ENCODE measurements at regions not wholly inside any gene's neighbourhood (a gene's known extent, or its start where the extent isn't known, plus 50 kb on each side); places are given as distances from the start of the nearest gene placed in this dataset.
"Not testable (repeated sequence)": the region's sequence is repeated elsewhere in the genome, so short reads cannot be mapped to it uniquely, and the experiment has no call there.

- no peaks in the 10 kb centered on the region for H3K27me3 ChIP-seq (ENCODE audit: low read depth, low read length)
- no peak overlapping the region for H3K4me3 ChIP-seq (ENCODE audit: low read depth in 1 of 2, low read length in 2 of 2)
- H3K9me3 ChIP-seq (ENCODE audit: control insufficient read depth in 1 of 2, low read length in 2 of 2) = no peaks in the 10 kb centered on the region
- H3K27ac ChIP-seq (ENCODE audit: low read length) = no peak overlapping the region
- no peaks in the 10 kb centered on the region for H3K4me1 ChIP-seq (ENCODE audit: control insufficient read depth in 1 of 2, insufficient read depth in 2 of 2, low read length in 2 of 2)
- H3K36me3 ChIP-seq (ENCODE audit: control insufficient read depth in 1 of 2, insufficient read depth in 2 of 2, low read length in 2 of 2) = no peaks in the 10 kb centered on the region
Observed at GRCh38 chr18:73674125-73674865, 473.3 kb downstream of the FBXO15 start.

- H3K27ac ChIP-seq (ENCODE audit: low read length); H3K4me1 ChIP-seq (ENCODE audit: control insufficient read depth in 1 of 2, insufficient read depth in 2 of 2, low read length in 2 of 2); H3K4me3 ChIP-seq (ENCODE audit: low read depth in 1 of 2, low read length in 2 of 2); H3K27me3 ChIP-seq (ENCODE audit: low read depth, low read length); H3K36me3 ChIP-seq (ENCODE audit: control insufficient read depth in 1 of 2, insufficient read depth in 2 of 2, low read length in 2 of 2); H3K9me3 ChIP-seq (ENCODE audit: control insufficient read depth in 1 of 2, low read length in 2 of 2): not testable (repeated sequence)
Observed at GRCh38 chr18:73671480-73671879, 476.2 kb downstream of the FBXO15 start.

- Histone ChIP-seq H3K27me3 (ENCODE audit: low read depth, low read length) (no peaks in the 10 kb centered on the region), H3K36me3 (ENCODE audit: control insufficient read depth in 1 of 2, insufficient read depth in 2 of 2, low read length in 2 of 2) (no peaks in the 10 kb centered on the region), H3K9me3 (ENCODE audit: control insufficient read depth in 1 of 2, low read length in 2 of 2) (no peaks in the 10 kb centered on the region), H3K4me3 (ENCODE audit: low read depth in 1 of 2, low read length in 2 of 2) (no peak overlapping the region), H3K4me1 (ENCODE audit: control insufficient read depth in 1 of 2, insufficient read depth in 2 of 2, low read length in 2 of 2) (no peaks in the 10 kb centered on the region), H3K27ac (ENCODE audit: low read length) (no peak overlapping the region)
Observed at GRCh38 chr18:73670524-73670923, 477.1 kb downstream of the FBXO15 start.

- Histone ChIP-seq H3K9me3 (ENCODE audit: control insufficient read depth in 1 of 2, low read length in 2 of 2) (no peaks in the 10 kb centered on the region), H3K27me3 (ENCODE audit: low read depth, low read length) (no peaks in the 10 kb centered on the region), H3K27ac (ENCODE audit: low read length) (no peak overlapping the region), H3K4me1 (ENCODE audit: control insufficient read depth in 1 of 2, insufficient read depth in 2 of 2, low read length in 2 of 2) (no peaks in the 10 kb centered on the region), H3K4me3 (ENCODE audit: low read depth in 1 of 2, low read length in 2 of 2) (no peak overlapping the region), H3K36me3 (ENCODE audit: control insufficient read depth in 1 of 2, insufficient read depth in 2 of 2, low read length in 2 of 2) (no peaks in the 10 kb centered on the region)
Observed at GRCh38 chr18:73670039-73670438, 477.6 kb downstream of the FBXO15 start.

GRCh38 chr18:73669297-73669696, 478.3 kb downstream of the FBXO15 start:
- Histone ChIP-seq H3K36me3 (ENCODE audit: control insufficient read depth in 1 of 2, insufficient read depth in 2 of 2, low read length in 2 of 2) (no peaks in the 10 kb centered on the region), H3K27ac (ENCODE audit: low read length) (no peak overlapping the region)

GRCh38 chr18:73668051-73668450, 479.6 kb downstream of the FBXO15 start:
- Histone ChIP-seq H3K27ac (ENCODE audit: low read length) (no peak overlapping the region), H3K36me3 (ENCODE audit: control insufficient read depth in 1 of 2, insufficient read depth in 2 of 2, low read length in 2 of 2) (no peaks in the 10 kb centered on the region), H3K27me3 (ENCODE audit: low read depth, low read length) (no peaks in the 10 kb centered on the region), H3K4me1 (ENCODE audit: control insufficient read depth in 1 of 2, insufficient read depth in 2 of 2, low read length in 2 of 2) (no peaks in the 10 kb centered on the region), H3K4me3 (ENCODE audit: low read depth in 1 of 2, low read length in 2 of 2) (no peak overlapping the region), H3K9me3 (ENCODE audit: control insufficient read depth in 1 of 2, low read length in 2 of 2) (no peaks in the 10 kb centered on the region)

More at GRCh38 chr18:73669297-73669696, 478.3 kb downstream of the FBXO15 start:
- Histone ChIP-seq H3K9me3 (ENCODE audit: control insufficient read depth in 1 of 2, low read length in 2 of 2) (no peaks in the 10 kb centered on the region), H3K4me1 (ENCODE audit: control insufficient read depth in 1 of 2, insufficient read depth in 2 of 2, low read length in 2 of 2) (no peaks in the 10 kb centered on the region), H3K27me3 (ENCODE audit: low read depth, low read length) (no peaks in the 10 kb centered on the region), H3K4me3 (ENCODE audit: low read depth in 1 of 2, low read length in 2 of 2) (no peak overlapping the region)

GRCh38 chr18:73666772-73667171, 480.9 kb downstream of the FBXO15 start:
- Histone ChIP-seq H3K9me3 (ENCODE audit: control insufficient read depth in 1 of 2, low read length in 2 of 2) (no peaks in the 10 kb centered on the region), H3K4me1 (ENCODE audit: control insufficient read depth in 1 of 2, insufficient read depth in 2 of 2, low read length in 2 of 2) (no peaks in the 10 kb centered on the region), H3K4me3 (ENCODE audit: low read depth in 1 of 2, low read length in 2 of 2) (no peak overlapping the region), H3K27me3 (ENCODE audit: low read depth, low read length) (no peaks in the 10 kb centered on the region), H3K27ac (ENCODE audit: low read length) (no peak overlapping the region), H3K36me3 (ENCODE audit: control insufficient read depth in 1 of 2, insufficient read depth in 2 of 2, low read length in 2 of 2) (no peaks in the 10 kb centered on the region)

- Histone ChIP-seq H3K9me3 (ENCODE audit: control insufficient read depth in 1 of 2, low read length in 2 of 2) (no peaks in the 10 kb centered on the region), H3K4me3 (ENCODE audit: low read depth in 1 of 2, low read length in 2 of 2) (no peak overlapping the region), H3K36me3 (ENCODE audit: control insufficient read depth in 1 of 2, insufficient read depth in 2 of 2, low read length in 2 of 2) (no peaks in the 10 kb centered on the region), H3K27ac (ENCODE audit: low read length) (no peak overlapping the region), H3K4me1 (ENCODE audit: control insufficient read depth in 1 of 2, insufficient read depth in 2 of 2, low read length in 2 of 2) (no peaks in the 10 kb centered on the region), H3K27me3 (ENCODE audit: low read depth, low read length) (no peaks in the 10 kb centered on the region)
Observed at GRCh38 chr18:73664896-73665295, 482.7 kb downstream of the FBXO15 start.

- H3K27me3 ChIP-seq (ENCODE audit: low read depth, low read length) = no peaks in the 10 kb centered on the region
- H3K27ac ChIP-seq (ENCODE audit: low read length) = no peak overlapping the region
- H3K4me3 ChIP-seq (ENCODE audit: low read depth in 1 of 2, low read length in 2 of 2) = no peak overlapping the region
- no peaks in the 10 kb centered on the region for H3K4me1 ChIP-seq (ENCODE audit: control insufficient read depth in 1 of 2, insufficient read depth in 2 of 2, low read length in 2 of 2)
- no peaks in the 10 kb centered on the region for H3K36me3 ChIP-seq (ENCODE audit: control insufficient read depth in 1 of 2, insufficient read depth in 2 of 2, low read length in 2 of 2)
- H3K9me3 ChIP-seq (ENCODE audit: control insufficient read depth in 1 of 2, low read length in 2 of 2) = no peaks in the 10 kb centered on the region
Observed at GRCh38 chr18:73663581-73663980, 484.1 kb downstream of the FBXO15 start.

- H3K27me3 ChIP-seq (ENCODE audit: low read depth, low read length) = no peaks in the 10 kb centered on the region
- no peaks in the 10 kb centered on the region for H3K36me3 ChIP-seq (ENCODE audit: control insufficient read depth in 1 of 2, insufficient read depth in 2 of 2, low read length in 2 of 2)
- no peaks in the 10 kb centered on the region for H3K4me1 ChIP-seq (ENCODE audit: control insufficient read depth in 1 of 2, insufficient read depth in 2 of 2, low read length in 2 of 2)
- no peaks in the 10 kb centered on the region for H3K9me3 ChIP-seq (ENCODE audit: control insufficient read depth in 1 of 2, low read length in 2 of 2)
- no peak overlapping the region for H3K4me3 ChIP-seq (ENCODE audit: low read depth in 1 of 2, low read length in 2 of 2)
- H3K27ac ChIP-seq (ENCODE audit: low read length) = no peak overlapping the region
Observed at GRCh38 chr18:73662421-73662820, 485.2 kb downstream of the FBXO15 start.

- no peaks in the 10 kb centered on the region for H3K36me3 ChIP-seq (ENCODE audit: control insufficient read depth in 1 of 2, insufficient read depth in 2 of 2, low read length in 2 of 2)
- no peaks in the 10 kb centered on the region for H3K9me3 ChIP-seq (ENCODE audit: control insufficient read depth in 1 of 2, low read length in 2 of 2)
- H3K4me3 ChIP-seq (ENCODE audit: low read depth in 1 of 2, low read length in 2 of 2) = no peak overlapping the region
- H3K27me3 ChIP-seq (ENCODE audit: low read depth, low read length) = no peaks in the 10 kb centered on the region
- H3K27ac ChIP-seq (ENCODE audit: low read length) = no peak overlapping the region
- no peaks in the 10 kb centered on the region for H3K4me1 ChIP-seq (ENCODE audit: control insufficient read depth in 1 of 2, insufficient read depth in 2 of 2, low read length in 2 of 2)
Observed at GRCh38 chr18:73660931-73661856, 486.4 kb downstream of the FBXO15 start.
